SK-N-SH treated with all-trans-retinoic acid at 6 μM for 48 hours (cell line): ENCODE measurements at regions not wholly inside any gene's neighbourhood (a gene's known extent, or its start where the extent isn't known, plus 50 kb on each side); places are given as distances from the start of the nearest gene placed in this dataset.
"Not testable (repeated sequence)": the region's sequence is repeated elsewhere in the genome, so short reads cannot be mapped to it uniquely, and the experiment has no call there.

Experiments used
- CREB5 ChIP-seq: fragments of 250-450 bp; sonication (Bioruptor Pico); IDR thresholded peaks from 2 replicates; pipeline ENCODE4 v1.5.1; 2020; ENCODE audit warnings: low read depth, mild to moderate bottlenecking, moderate library complexity
- CSDC2 ChIP-seq: fragments of 250-450 bp; sonication (Bioruptor Pico); IDR thresholded peaks from 2 replicates; pipeline ENCODE4 v1.5.0; 2020; ENCODE audit warnings: mild to moderate bottlenecking, moderate library complexity
- ISL1 ChIP-seq: fragments of 250-450 bp; sonication (Bioruptor Pico); IDR thresholded peaks from 2 replicates; pipeline ENCODE4 v2.1.2; 2022; ENCODE audit warnings: mild to moderate bottlenecking, moderate library complexity
- PATZ1 ChIP-seq: fragments of 250-450 bp; sonication (Bioruptor Pico); IDR thresholded peaks from 2 replicates; pipeline ENCODE4 v1.8.0; 2020; ENCODE audit warnings: mild to moderate bottlenecking, moderate library complexity, borderline replicate concordance
- POU6F1 ChIP-seq: fragments of 250-450 bp; sonication (Bioruptor Pico); IDR thresholded peaks from 2 replicates; pipeline ENCODE4 v1.8.0; 2021; ENCODE audit warnings: low read depth, mild to moderate bottlenecking, moderate library complexity, borderline replicate concordance
- SNAI2 ChIP-seq: fragments of 250-450 bp; sonication (Bioruptor Pico); IDR thresholded peaks from 2 replicates; pipeline ENCODE4 v1.5.0; 2020; ENCODE audit warnings: mild to moderate bottlenecking, moderate library complexity
- TCF4 ChIP-seq: fragments of 250-450 bp; sonication (Bioruptor Pico); IDR thresholded peaks from 2 replicates; pipeline ENCODE4 v1.8.0; 2021; ENCODE audit warnings: mild to moderate bottlenecking, moderate library complexity, borderline replicate concordance
- TOX ChIP-seq: fragments of 250-450 bp; sonication (Bioruptor Pico); IDR thresholded peaks from 2 replicates; pipeline ENCODE4 v1.8.0; 2021; ENCODE audit warnings: mild to moderate bottlenecking, moderate library complexity, borderline replicate concordance
- TSHZ2 ChIP-seq: fragments of 250-450 bp; sonication (Bioruptor Pico); IDR thresholded peaks from 2 replicates; pipeline ENCODE4 v1.5.0; 2020; ENCODE audit warnings: mild to moderate bottlenecking, moderate library complexity
- ZFP3 ChIP-seq: fragments of 250-450 bp; sonication (Bioruptor Pico); IDR thresholded peaks from 2 replicates; pipeline ENCODE4 v1.5.0; 2020; ENCODE audit warnings: mild to moderate bottlenecking, moderate library complexity
- ZFP30 ChIP-seq: fragments of 450-650 bp; formaldehyde crosslinking; IDR thresholded peaks from 2 replicates; pipeline ENCODE4 v1.5.0; 2022; ENCODE audit warnings: mild to moderate bottlenecking, moderate library complexity

GRCh38 chr9:40107251-40107650 lies 751.8 kb downstream of the SPATA31A1 start:
- TF ChIP-seq SNAI2 (CRISPR knock-in tag); TSHZ2; ZFP30 (CRISPR knock-in tag); ISL1; PATZ1; POU6F1 (CRISPR knock-in tag); CREB5; ZFP3 (CRISPR knock-in tag); TOX (CRISPR knock-in tag); CSDC2 (CRISPR knock-in tag); TCF4 (CRISPR knock-in tag): not testable (repeated sequence)
